Aorta (tissue), 5 donors: ENCODE measurements at regions not wholly inside any gene's neighbourhood (a gene's known extent, or its start where the extent isn't known, plus 50 kb on each side); places are given as distances from the start of the nearest gene placed in this dataset.

Experiments used
- ATAC-seq: fragments of 200-7000 bp; cut with Tn5 transposase; one replicate; pipeline ENCODE4 v1.9.1; 2022; ENCODE audit warnings: moderate library complexity; ENCODE audit not compliant: low FRiP score
- DNase-seq, 2 donors: peaks; one replicate each; pipeline ENCODE4 v3.0.0-alpha.2; 2020
- H3K27ac ChIP-seq, 2 donors: one replicate each; pipeline ENCODE4 v1.5.1; 2013; ENCODE audit warnings: low read length in 2 of 2, mild to moderate bottlenecking in 2 of 2, moderate library complexity in 2 of 2, control low read depth in 1 of 2, inconsistent platforms in 1 of 2, low read depth in 1 of 2
- H3K27me3 ChIP-seq, 2 donors: one replicate each; pipeline ENCODE4 v1.6.1; 2013; ENCODE audit warnings: control low read depth in 1 of 2, low read length in 1 of 2, mild to moderate bottlenecking in 1 of 2, moderate library complexity in 1 of 2; ENCODE audit not compliant: insufficient read depth in 2 of 2, control insufficient read depth in 1 of 2
- H3K36me3 ChIP-seq, 2 donors: one replicate each; pipeline ENCODE4 v1.6.1; 2013; ENCODE audit warnings: control low read depth in 1 of 2, low read length in 1 of 2, mild to moderate bottlenecking in 1 of 2; ENCODE audit not compliant: insufficient read depth in 2 of 2, control insufficient read depth in 1 of 2
- H3K4me1 ChIP-seq, 2 donors: one replicate each; pipeline ENCODE4 v1.6.1; 2013; ENCODE audit warnings: low read length in 2 of 2, control low read depth in 1 of 2, mild to moderate bottlenecking in 1 of 2, moderate library complexity in 1 of 2; ENCODE audit not compliant: insufficient read depth in 2 of 2, control insufficient read depth in 1 of 2
- H3K4me3 ChIP-seq, 2 donors: one replicate each; pipeline ENCODE4 v1.5.1; 2013; ENCODE audit warnings: low read length in 2 of 2, control low read depth in 1 of 2, mild to moderate bottlenecking in 1 of 2
- H3K9me3 ChIP-seq: one replicate; pipeline ENCODE4 v1.6.1; 2013; ENCODE audit warnings: mild to moderate bottlenecking, low read length; ENCODE audit not compliant: control insufficient read depth
- WGBS, 2 donors: extraction: QIAGEN DNeasy Blood & Tissue Kit; methylation state at CpG; one replicate each; pipeline ENCODE4 v1.1.7; 2013; 5-methylcytosine and 5-hydroxymethylcytosine counted together
- intact Hi-C, 2 donors: fragments of 100-400 bp; cut with DNase I; formaldehyde crosslinking; loops; one replicate each; pipeline versions ENCODE4 v1.14.2 to v1.15.0; 2022
- donor health status: healthy with polysubstance abuse.
- donor health status: Bipolar disorder and iron deficiency.
- donor health status: DM: no; HTN: no; CAD: no.
- donor health status: DM: no; HTN: no; CAD: no.
- donor health status: DM: yes; HTN: yes; CAD: no.

- Histone ChIP-seq H3K4me1 (no peaks in the 10 kb centered on the region), H3K36me3 (no peaks in the 10 kb centered on the region), H3K27ac (no peak overlapping the region), H3K4me3 (no peak overlapping the region), H3K9me3 (no peaks in the 10 kb centered on the region), H3K27me3 (no peaks in the 10 kb centered on the region)
- DNase-seq (no peak), ATAC-seq (no peak)
- intact Hi-C loops, result no loop called here
- WGBS, 2 donors, result 82 to 84% methylated on average over 2 of the region's 2 CpGs
Measured at GRCh38 chr2:129256642-129257041, 722.8 kb upstream of the RAB6C start.

GRCh38 chr2:129262934-129263333 lies 716.5 kb upstream of the RAB6C start:
- H3K4me1 ChIP-seq, result no peaks in the 10 kb centered on the region
- H3K27me3 ChIP-seq, result peaks cover 0 to 1% of the 10 kb centered on the region in 2 donors
- H3K27ac ChIP-seq, result no peak overlapping the region
- no peak overlapping the region for H3K4me3 ChIP-seq
- no peak for DNase-seq
- ATAC-seq, result no peak
- intact Hi-C loops, result no loop called here
- H3K9me3 ChIP-seq, result peaks cover 2% of the 10 kb centered on the region
- H3K36me3 ChIP-seq, result no peaks in the 10 kb centered on the region

- H3K27ac ChIP-seq, result no peak overlapping the region
- no peaks in the 10 kb centered on the region for H3K36me3 ChIP-seq
- H3K4me1 ChIP-seq, result no peaks in the 10 kb centered on the region
- H3K27me3 ChIP-seq, result peaks cover 0 to 1% of the 10 kb centered on the region in 2 donors
- ATAC-seq (no peak), DNase-seq (no peak)
- H3K9me3 ChIP-seq, result peaks cover 2% of the 10 kb centered on the region
- H3K4me3 ChIP-seq, result no peak overlapping the region
- intact Hi-C loops, result no loop called here
Measured at GRCh38 chr2:129263939-129264338, 715.5 kb upstream of the RAB6C start.

- no peak overlapping the region for H3K4me3 ChIP-seq
Measured at GRCh38 chr2:129267559-129267958, 711.9 kb upstream of the RAB6C start.

GRCh38 chr2:129273266-129274037 lies 706.0 kb upstream of the RAB6C start:
- DNase-seq, result no peak
- Histone ChIP-seq H3K27me3 (no peaks in the 10 kb centered on the region), H3K36me3 (no peaks in the 10 kb centered on the region), H3K27ac (no peak overlapping the region), H3K9me3 (no peaks in the 10 kb centered on the region), H3K4me3 (no peak overlapping the region), H3K4me1 (no peaks in the 10 kb centered on the region)
- WGBS, 2 donors, result 87 to 90% methylated on average over 8 of the region's 8 CpGs
- no peak for ATAC-seq
- intact Hi-C loops, result no loop called here

More at GRCh38 chr2:129267559-129267958, 711.9 kb upstream of the RAB6C start:
- H3K27me3 ChIP-seq, result peaks cover 0 to 1% of the 10 kb centered on the region in 2 donors
- peaks cover 2% of the 10 kb centered on the region for H3K9me3 ChIP-seq
- no peaks in the 10 kb centered on the region for H3K4me1 ChIP-seq
- no peak overlapping the region for H3K27ac ChIP-seq
- intact Hi-C loops, result no loop called here
- H3K36me3 ChIP-seq, result no peaks in the 10 kb centered on the region
- ATAC-seq (no peak), DNase-seq (no peak)

- H3K27me3 ChIP-seq, result no peaks in the 10 kb centered on the region
- H3K4me3 ChIP-seq, result no peak overlapping the region
- ATAC-seq (peak; percentile 26), DNase-seq (no peak)
- WGBS, 2 donors, result 69 to 73% methylated on average over 2 of the region's 2 CpGs
- no peaks in the 10 kb centered on the region for H3K9me3 ChIP-seq
- no peaks in the 10 kb centered on the region for H3K36me3 ChIP-seq
- no peaks in the 10 kb centered on the region for H3K4me1 ChIP-seq
- no peak overlapping the region for H3K27ac ChIP-seq
- intact Hi-C loops, result no loop called here
Measured at GRCh38 chr2:129274038-129274415, 705.4 kb upstream of the RAB6C start.

- WGBS, 2 donors, result 76 to 77% methylated on average over 5 of the region's 5 CpGs
- H3K4me3 ChIP-seq, result no peak overlapping the region
- intact Hi-C loops, result no loop called here
- ATAC-seq, result no peak
- H3K27me3 ChIP-seq, result no peaks in the 10 kb centered on the region
- H3K4me1 ChIP-seq, result no peaks in the 10 kb centered on the region
- no peaks in the 10 kb centered on the region for H3K36me3 ChIP-seq
- peaks cover 2% of the 10 kb centered on the region for H3K9me3 ChIP-seq
- H3K27ac ChIP-seq, result no peak overlapping the region
- no peak for DNase-seq
Measured at GRCh38 chr2:129274918-129275317, 704.5 kb upstream of the RAB6C start.

GRCh38 chr2:129275706-129276105 lies 703.8 kb upstream of the RAB6C start:
- H3K27ac ChIP-seq, result no peak overlapping the region
- intact Hi-C loops, result no loop called here

GRCh38 chr2:129276978-129277584 lies 702.4 kb upstream of the RAB6C start:
- ATAC-seq (no peak), DNase-seq (no peak)
- 86 to 90% methylated on average over 5 of the region's 5 CpGs for WGBS, 2 donors
- H3K27me3 ChIP-seq, result no peaks in the 10 kb centered on the region
- peaks cover 3% of the 10 kb centered on the region for H3K9me3 ChIP-seq
- H3K4me3 ChIP-seq, result no peak overlapping the region
- intact Hi-C loops, result no loop called here
- no peaks in the 10 kb centered on the region for H3K36me3 ChIP-seq
- H3K4me1 ChIP-seq, result no peaks in the 10 kb centered on the region
- H3K27ac ChIP-seq, result no peak overlapping the region

More at GRCh38 chr2:129275706-129276105, 703.8 kb upstream of the RAB6C start:
- ATAC-seq (no peak), DNase-seq (no peak)
- H3K4me3 ChIP-seq, result no peak overlapping the region
- no peaks in the 10 kb centered on the region for H3K27me3 ChIP-seq
- no peaks in the 10 kb centered on the region for H3K4me1 ChIP-seq
- peaks cover 3% of the 10 kb centered on the region for H3K9me3 ChIP-seq
- WGBS, 2 donors, result 95 to 97% methylated on average over 3 of the region's 3 CpGs
- no peaks in the 10 kb centered on the region for H3K36me3 ChIP-seq
